ENCODE measurements at regions not wholly inside any gene's neighbourhood (a gene's known extent, or its start where the extent isn't known, plus 50 kb on each side); places are given as distances from the start of the nearest gene placed in this dataset.
A peak's percentile ranks its signal among the peaks of the same experiment; 100 is the strongest.

DNA sequence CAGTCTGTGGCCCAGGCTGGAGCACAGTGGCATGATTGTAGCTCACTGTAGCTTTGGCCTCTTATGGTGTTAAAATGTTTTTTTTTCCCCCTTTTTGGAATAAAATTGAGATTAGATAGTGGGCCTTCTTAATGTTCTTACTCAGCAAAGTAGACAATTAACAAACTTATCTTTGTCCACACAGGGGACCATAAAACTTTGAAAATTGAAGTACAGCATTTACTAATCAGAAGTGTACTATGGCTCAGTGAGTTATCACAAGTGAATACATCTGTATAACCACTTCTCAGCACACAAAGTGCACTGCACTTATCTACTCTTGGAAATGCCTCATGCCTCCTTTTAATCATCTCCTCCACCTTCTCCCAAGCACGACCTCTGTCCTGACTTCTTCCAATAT, 218.9 kb downstream of the PRDM2 start:
- no peak overlapping the region for H3K27ac ChIP-seq
- H3K4me3 ChIP-seq = no peak overlapping the region

DNA sequence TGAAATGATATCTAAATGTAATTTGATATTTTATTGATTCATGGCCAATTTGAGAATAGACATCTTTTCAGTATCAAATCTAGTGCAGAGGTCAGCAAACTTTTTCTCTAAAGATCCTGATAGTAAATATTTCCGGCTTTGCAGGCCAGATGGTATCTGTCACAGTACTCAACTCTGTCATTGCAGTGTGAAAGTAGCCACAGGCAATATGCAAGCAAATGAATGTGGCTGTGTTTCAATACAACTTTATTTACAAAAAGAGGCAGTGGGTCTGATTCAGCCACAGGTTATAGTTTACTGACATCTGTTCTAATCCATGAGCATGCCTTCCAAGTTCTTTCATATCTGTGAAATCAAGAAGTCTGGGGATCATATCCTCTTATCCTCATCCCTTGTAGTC, 221.2 kb downstream of the PRDM2 start:
- no peak overlapping the region for H3K4me3 ChIP-seq

DNA sequence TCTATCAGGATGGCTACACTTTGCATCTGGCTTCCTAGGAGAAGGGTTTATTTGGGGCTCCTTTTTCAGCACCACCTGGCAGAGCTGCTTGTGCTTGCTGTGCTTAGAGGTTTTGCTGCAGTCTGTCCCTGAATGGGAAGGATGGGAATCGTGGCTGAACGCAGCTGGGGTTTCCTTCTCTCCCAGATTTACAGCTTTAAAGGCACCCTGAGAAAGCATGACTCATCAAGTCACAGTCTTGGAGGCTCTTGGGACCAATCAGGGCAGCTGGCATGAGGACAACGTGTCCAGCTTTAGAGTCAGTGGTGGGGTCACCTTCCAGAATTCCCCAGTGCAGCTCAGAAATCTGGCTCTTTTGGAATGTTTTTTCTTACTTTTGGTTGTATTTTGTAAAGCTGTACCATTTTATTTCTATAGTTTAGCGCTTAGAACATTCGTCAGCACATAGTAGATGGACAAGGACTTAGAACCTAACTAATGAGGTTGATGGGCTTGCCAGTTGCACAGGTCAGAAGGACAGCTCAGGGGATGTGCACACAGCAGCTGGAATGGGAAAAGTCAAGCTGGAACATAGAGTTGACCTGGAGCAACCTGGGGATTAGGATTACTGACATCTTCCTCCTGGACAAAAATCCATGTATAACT, 222.6 kb downstream of the PRDM2 start:
- Histone ChIP-seq H3K27ac (no peak overlapping the region), H3K4me3 (no peak overlapping the region)

More for the DNA sequence above, 221.2 kb downstream of the PRDM2 start:
- no peak overlapping the region for H3K27ac ChIP-seq

DNA sequence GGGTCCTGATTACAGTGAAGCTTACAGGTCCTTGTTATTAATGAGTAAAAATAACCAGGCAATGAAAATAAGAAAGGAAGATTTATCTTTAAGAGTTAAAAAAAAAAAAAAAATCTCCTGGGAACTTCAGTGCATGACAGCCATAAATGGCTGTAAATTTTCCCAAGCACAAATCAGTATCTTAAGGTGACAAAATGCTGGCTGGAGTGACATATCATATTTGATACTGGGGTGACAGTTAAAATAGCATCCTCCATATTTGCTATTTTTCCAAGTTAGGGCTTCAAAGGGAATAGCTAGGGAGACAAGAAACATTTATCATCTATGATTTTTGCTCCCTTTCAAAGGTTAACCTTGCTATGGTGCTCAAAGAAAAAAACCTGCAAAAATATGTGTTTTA, 226.6 kb downstream of the PRDM2 start:
- H3K27ac ChIP-seq = no peak overlapping the region
- H3K4me3 ChIP-seq = no peak overlapping the region

DNA sequence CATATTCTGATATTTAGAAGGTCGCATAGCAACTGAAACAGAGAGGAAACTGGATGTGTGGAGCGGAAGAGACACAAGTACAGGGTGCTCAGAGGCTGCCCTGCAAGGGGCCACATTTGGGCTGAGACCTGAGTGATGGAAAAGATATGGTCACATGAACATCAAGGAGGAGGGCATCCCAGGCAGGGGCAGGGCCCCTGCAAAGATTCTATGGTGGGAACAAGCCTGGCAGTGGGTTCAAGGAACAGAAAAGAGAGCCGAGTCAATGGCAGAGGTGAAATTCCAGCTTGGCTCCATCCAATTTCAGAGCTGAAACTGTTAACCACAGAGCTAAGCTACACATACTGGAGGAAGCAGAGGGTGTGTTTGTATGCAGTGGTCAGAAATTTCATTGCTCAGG, 227.7 kb downstream of the PRDM2 start:
- Histone ChIP-seq H3K27ac (no peak overlapping the region), H3K4me3 (no peak overlapping the region)

DNA sequence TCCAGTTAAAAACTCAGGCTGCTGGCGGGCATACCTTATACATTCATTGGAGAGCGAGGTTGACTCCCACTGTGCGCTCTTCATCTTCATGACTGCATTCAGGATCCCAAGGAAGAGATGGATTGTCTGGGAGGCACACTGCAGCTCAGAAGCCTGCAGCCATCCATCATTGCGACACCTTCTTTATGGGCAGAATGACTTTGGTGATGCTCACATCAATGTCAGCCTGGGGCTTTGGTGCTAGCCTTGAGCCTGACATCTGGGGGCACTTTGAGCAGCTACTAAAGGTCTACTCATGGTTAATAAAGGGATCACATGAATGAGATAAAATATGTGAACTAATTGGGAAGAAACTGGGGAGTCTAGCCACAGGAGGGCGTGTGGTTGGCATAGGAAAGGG, 229.3 kb downstream of the PRDM2 start:
- Histone ChIP-seq H3K4me3 (no peak overlapping the region), H3K27ac (no peak overlapping the region)

DNA sequence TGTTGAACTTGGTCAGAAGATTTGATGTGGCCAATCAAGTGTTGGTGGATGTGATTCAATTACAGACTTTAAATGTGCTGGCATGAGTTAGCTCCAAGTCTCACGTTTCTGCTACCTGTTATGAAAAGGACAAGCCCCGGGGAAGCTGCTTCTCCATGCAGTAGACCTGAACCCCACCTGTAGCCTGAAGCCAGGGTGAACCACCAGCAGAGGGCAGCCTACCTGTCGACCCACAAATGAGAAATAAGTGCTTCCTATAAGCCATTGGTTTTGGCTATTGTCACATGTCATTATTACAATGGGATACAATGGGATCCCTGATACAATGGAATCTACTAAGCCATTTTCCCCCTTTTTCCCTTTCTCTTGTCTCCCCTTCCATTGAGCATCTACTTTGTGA, 230.2 kb downstream of the PRDM2 start:
- no peak overlapping the region for H3K27ac ChIP-seq

DNA sequence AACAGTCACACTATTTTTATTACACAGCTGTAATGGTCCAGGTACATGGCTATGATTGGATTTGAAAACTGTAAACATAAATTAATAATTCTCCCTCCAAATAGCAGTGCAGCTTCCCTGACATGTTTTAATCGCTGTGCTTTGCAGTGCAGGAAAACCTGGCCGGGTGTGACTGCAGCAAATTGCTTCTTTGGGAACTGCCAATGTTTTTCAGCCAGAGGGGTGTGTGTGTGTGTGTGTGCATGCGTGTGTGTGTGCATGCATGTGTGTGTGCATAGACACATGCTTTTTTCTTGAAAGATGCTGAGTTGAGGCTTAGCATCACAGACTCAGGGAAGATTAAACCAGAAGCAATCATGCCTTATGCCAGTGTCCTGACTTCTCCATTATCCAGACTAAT, 231.2 kb downstream of the PRDM2 start:
- no peak overlapping the region for H3K27ac ChIP-seq

More for the DNA sequence above, 230.2 kb downstream of the PRDM2 start:
- no peak overlapping the region for H3K4me3 ChIP-seq

DNA sequence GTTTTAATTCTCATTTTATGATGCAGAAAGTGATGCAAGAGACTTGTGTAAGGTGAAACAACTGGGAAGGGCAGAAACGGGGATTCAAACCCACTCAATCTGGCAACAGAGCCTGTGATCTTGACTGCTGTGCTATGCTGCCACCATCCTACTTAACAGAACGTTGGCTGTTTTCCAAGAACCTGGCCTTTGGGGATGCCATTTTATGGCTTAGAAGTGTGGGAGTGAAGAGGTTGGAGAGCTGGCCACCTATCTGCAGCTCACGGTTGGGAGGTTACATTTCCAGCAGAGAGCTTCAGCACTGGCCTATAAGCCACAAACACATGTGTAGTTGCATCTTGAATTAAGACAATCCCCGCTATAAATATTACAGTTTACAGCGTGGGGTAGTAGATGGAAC, 235.3 kb downstream of the PRDM2 start:
- Histone ChIP-seq H3K27ac (no peak overlapping the region), H3K4me3 (no peak overlapping the region)

More for the DNA sequence above, 231.2 kb downstream of the PRDM2 start:
- H3K4me3 ChIP-seq = no peak overlapping the region

DNA sequence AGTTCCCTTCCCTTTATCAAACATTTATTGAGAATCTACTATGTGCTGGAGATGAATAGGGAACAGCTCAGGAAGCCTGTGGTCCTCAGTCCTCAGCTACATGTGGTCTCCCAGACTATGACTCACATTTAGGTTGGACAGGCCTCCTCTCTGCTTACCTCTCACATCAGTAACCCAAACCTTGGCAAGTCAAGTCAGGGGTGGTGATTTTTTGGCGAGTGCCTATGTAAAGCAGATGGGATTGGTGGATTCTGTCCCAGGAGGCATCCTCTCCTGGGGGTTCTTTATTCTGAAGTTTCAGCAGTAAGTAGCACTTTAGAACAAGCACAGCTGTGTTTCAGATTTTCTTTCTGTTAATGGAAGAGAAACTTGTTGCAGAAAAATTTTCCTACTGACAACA, 241.3 kb downstream of the PRDM2 start:
- Histone ChIP-seq H3K27ac (no peak overlapping the region), H3K4me3 (no peak overlapping the region)

DNA sequence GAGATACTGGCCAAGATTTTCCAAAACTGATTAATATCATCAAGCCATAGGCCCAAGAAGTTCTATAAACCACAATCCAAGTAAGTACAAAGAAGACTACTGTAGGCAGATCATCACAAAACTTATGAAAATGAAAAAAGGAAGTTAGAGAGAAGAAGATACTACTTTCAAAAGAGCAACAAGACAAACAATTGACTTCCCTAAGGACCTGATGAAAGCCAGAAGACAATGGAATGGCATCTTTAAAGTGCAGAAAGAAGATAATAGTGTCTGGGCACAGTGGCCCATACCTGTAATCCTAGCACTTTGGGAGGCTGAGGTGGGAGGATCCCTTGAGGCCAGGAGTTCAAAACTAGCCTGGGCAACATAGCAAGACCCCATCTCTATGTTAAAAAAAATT, 243.1 kb downstream of the PRDM2 start:
- Histone ChIP-seq H3K4me3 (no peak overlapping the region), H3K27ac (no peak overlapping the region)

DNA sequence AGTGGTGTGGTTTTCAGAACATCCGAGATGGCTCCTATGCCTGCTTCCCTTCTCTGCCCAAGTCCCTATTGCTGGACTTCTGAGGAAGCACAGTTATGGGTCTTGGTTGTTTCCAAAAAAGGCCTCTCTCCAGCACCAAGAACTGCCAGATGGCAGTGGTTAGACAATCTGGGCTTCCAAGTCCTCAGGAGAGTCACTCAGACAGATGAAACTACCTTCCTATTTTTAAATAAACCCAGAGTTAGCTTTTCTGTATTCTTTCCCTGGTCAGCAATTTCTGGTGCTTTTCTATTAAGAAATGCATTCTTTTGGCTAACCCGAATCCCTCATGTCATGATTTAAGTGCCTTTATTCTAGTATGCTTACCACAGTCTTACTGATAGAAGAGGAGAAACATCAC, 245.9 kb downstream of the PRDM2 start:
- H3K4me3 ChIP-seq = no peak overlapping the region
- H3K27ac ChIP-seq = peak overlapping the region in 4 of 21 experiments; percentile 6 to 82 (median 45)

DNA sequence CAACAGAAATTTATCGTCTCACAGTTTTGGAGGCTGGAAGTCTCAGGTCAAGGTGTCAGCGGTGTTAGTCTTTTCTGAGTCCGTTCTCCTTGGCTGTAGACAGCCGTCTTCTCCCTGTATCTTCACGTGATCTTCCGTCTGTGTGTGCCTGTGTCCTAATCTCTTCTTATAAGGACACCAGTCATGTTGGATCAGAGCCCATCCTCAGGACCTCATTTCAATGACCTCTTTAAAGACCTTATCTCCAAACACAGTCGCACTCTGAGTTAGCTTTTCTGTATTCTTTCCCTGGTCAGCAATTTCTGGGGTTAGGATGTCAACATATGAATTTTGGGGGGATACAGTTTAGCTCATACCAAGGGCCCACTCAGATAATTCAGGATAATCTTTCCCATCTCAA, 247.7 kb downstream of the PRDM2 start:
- Histone ChIP-seq H3K27ac (peak overlapping the region in 13 of 21 experiments; percentile 22 to 83 (median 65)), H3K4me3 (no peak overlapping the region)

DNA sequence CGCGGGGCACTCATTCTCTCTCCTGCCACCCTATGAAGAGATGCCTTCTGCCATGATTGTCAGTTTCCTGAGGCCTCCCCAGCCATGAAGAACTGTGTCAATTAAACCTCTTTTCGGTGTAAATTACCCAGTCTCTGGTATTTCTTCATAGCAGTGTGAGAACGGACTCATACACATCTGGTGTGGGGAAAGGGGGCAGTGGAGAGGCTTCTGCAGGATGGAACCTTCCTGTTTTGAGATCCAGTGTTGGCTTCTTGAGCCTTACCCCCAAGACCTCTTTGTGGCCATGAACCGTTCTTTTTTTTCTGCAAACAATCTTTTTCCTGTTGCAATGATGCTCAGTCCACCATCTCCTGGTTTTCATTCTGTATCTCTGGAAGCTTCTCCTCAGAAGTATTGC, 248.4 kb downstream of the PRDM2 start:
- Histone ChIP-seq H3K27ac (peak overlapping the region in 17 of 21 experiments; percentile 22 to 83 (median 62)), H3K4me3 (no peak overlapping the region)

DNA sequence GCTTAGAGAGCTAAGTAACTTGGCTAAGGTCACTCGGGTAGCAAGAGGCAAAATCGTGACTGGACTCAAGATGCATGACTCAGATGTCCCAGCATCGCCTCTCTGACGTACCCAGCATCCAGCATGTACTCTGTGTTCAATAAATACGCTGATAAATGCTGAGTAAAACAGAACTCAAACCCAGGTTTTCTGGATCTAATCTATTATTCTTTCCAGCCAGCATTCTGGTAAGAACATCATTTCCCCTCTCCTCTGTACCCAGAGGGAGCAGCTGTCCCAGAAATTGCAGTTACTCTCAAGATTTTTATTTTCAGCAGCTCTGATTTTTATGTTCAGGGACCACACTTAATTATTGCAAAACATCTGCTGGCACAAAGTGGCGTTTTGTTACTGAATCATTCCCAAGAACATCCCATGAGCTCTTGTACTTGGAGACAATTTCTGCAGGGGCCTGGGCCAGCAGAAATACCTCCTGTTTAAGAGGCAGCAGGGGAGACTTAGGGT, 249.0 kb downstream of the PRDM2 start:
- no peak overlapping the region for H3K4me3 ChIP-seq
- H3K27ac ChIP-seq = peak overlapping the region in 10 of 21 experiments; percentile 38 to 83 (median 62)

DNA sequence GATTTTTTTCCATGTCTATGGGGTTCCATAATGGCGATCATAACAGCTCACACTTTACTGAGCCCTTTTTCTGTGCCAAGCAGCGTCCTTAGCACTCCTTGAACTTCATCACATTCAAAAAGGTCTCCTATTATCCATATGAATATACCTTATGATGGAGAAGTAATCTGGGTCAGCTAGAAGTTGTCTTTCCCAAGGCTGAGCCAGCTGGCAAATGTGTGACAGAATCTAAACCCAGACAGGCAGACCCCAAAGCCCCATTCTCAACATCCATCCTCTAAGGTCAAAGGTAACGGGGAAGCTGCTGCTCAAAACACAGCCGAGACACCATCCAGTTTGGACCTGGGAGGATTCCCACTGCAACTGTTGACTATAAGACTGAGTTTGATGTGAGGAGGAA, 249.6 kb downstream of the PRDM2 start:
- Histone ChIP-seq H3K4me3 (no peak overlapping the region), H3K27ac (peak overlapping the region in 14 of 21 experiments; percentile 6 to 82 (median 64))

DNA sequence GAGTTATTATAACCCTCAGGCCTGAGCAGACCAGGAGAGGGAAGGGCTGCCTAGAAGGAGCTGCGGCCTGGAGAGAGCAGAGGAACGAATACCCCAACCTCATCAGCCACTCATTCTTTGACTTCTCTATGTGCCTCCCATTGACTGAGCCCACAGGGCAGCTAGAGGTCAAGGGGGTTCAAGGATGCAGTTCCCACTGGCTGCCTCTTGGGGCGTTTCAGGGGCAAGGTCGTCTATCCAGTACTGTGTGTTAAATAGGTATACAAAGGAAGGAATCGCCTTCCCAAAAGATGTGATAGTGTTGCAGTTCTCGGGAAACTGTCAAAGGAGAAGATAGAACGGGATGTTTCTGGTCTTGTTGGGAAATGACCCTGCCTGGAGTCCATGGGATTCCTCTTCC, 250.6 kb downstream of the PRDM2 start:
- no peak overlapping the region for H3K4me3 ChIP-seq
- H3K27ac ChIP-seq = peak overlapping the region in 7 of 21 experiments; percentile 37 to 82 (median 64)

DNA sequence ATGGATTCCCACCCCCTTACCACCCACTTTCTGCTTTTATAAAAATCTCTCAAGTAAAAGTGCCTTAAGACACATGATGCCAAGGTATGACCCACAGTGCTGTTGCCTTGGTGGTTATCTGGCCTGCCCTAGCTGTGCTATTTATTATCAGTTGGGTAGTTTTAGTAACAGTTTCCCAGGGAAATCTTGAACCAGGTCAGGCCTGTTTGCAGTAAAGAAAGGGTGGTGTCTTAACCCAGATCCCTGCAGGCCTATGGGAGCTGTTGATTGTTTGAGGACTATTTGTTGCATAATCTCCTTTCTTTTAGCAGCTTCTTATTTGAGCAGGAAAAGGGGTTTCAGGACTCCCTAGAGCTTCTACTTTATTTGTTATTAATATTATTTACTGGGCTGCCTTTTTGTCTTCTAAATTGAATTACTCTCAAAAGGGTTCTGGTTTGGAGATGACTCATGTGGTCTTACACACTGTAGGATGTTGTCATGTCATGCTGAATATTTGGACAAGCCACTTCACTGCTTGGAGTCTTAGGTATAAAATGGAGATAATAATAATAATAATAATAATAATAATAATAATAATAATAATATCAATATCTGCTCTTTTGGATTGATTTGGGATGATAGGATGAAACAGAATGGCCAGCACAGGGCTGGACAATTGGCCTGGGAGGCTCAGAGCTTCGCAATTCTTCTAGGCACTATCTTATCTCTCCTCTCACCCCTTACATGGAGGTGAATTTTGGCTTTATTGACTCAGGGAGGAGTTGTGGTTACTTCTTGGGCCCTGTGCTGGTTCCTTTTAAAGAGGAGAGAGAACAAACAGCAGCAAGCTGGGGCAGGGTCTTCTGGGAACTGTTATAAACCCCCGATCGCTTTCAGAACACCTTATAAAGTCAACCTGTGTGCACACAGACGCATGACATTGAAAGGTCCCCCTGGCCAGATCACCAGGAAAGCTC, 252.1 kb downstream of the PRDM2 start:
- no peak overlapping the region for H3K4me3 ChIP-seq
- H3K27ac ChIP-seq = peak overlapping the region in 8 of 21 experiments; percentile 28 to 72 (median 46)

DNA sequence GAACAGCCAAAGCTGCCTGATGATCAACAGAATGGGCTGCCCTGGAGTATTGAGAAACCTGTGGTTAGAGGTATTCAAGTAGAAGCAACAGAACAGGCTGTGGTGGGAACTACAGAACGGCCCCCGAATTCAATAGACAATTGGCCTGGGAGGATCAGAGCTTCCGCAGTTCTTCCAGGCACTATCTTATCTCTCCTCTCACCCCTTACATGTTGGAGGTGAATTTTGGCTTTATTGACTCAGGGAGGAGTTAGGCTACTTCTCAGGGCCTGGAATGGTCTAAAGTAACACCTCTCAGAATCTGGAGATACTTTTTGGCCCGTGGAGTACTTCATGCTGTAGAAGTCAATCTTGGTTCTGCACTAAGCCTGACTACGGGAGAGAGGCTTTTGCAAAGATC, 253.0 kb downstream of the PRDM2 start:
- Histone ChIP-seq H3K4me3 (no peak overlapping the region), H3K27ac (peak overlapping the region in 8 of 21 experiments; percentile 3 to 72 (median 46))

DNA sequence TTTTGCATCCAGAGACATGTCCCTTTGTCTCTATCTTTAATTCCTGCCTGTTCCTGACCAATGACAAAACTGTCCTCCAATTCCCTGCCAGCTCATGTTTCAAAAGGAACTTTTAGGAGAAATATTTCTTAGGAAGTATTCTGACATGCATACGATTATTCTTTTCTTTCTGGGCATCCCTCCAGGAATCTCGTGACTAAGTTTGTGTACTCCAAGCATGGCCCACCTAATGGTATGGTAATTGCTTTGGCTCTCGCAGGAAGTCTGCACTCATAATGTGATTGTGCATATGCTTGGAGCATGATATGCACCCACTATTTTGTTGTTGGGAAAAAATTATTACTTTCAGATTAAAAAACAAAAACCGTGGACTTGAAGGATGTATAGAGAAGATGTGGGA, 256.4 kb downstream of the PRDM2 start:
- Histone ChIP-seq H3K4me3 (no peak overlapping the region), H3K27ac (no peak overlapping the region)

Data from skin epidermis (tissue), 12 donors.